Mucosa of descending colon (tissue), 3 donors: ENCODE measurements at regions not wholly inside any gene's neighbourhood (a gene's known extent, or its start where the extent isn't known, plus 50 kb on each side); places are given as distances from the start of the nearest gene placed in this dataset.

Source experiments
- ATAC-seq: fragments of 200-7000 bp; cut with Tn5 transposase; one replicate; pipeline ENCODE4 v1.9.1; 2020; ENCODE audit warnings: mild to moderate bottlenecking, moderate library complexity
- DNase-seq, 3 donors: peaks; one replicate each; pipeline ENCODE4 v3.0.0-alpha.2; 2020
- H3K36me3 ChIP-seq: fragments of 200-600 bp; one replicate; pipeline ENCODE4 v1.8.0; 2021; ENCODE audit warnings: low read depth, mild to moderate bottlenecking
- H3K4me1 ChIP-seq: fragments of 200-600 bp; one replicate; pipeline ENCODE4 v1.8.0; 2021; ENCODE audit warnings: low read depth, mild to moderate bottlenecking
- H3K4me3 ChIP-seq: fragments of 200-600 bp; one replicate; pipeline ENCODE4 v1.8.0; 2021; ENCODE audit warnings: mild to moderate bottlenecking
- H3K9me3 ChIP-seq: fragments of 200-600 bp; one replicate; pipeline ENCODE4 v1.8.0; 2021; ENCODE audit warnings: mild to moderate bottlenecking
- CTCF ChIP-seq: fragments of 200-600 bp; IDR thresholded peaks from one replicate; pipeline ENCODE4 v1.8.0; 2022; ENCODE audit warnings: antibody characterized with exemption, mild to moderate bottlenecking
- intact Hi-C, 2 donors: fragments of 100-400 bp; cut with DNase I in 1 of 2; cut with micrococcal nuclease in 1 of 2; formaldehyde crosslinking; loops; one replicate each; pipeline versions ENCODE4 v1.11.0 to v1.11.1; 2022; cut with DNase I, micrococcal nuclease
- donor health status: DM: no; HTN: no; CAD: no; lungs with moderate emphysema.
- donor health status: DM: no; HTN: no; CAD: no.
- donor health status: DM: no; HTN: yes; CAD: no.

DNA sequence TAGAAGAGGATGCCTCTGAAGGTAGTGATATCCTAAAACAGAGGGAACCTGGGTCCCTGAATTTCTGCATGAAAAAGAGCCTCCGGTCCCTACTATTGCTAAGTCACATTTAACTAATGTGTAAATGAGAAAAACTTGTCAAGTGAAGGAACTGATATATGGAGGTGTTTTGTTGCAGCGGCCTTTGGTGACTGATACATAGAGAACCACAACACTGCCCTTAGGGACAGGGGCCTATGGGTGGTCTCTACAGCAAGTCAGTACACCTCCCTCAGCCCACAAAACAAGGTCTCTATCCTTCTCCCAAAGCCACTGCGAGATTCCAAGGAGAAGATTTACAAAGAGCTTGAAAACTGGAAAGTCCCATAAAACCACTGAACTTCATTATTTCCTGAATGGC lies 275.3 kb downstream of the SOX9 start:
- Histone ChIP-seq H3K9me3 (no peaks in the 10 kb centered on the region), H3K4me1 (no peaks in the 10 kb centered on the region), H3K36me3 (no peaks in the 10 kb centered on the region), H3K4me3 (no peak overlapping the region)
- DNase-seq (no peak), ATAC-seq (no peak)
- intact Hi-C loops: no loop called here
- TF ChIP-seq CTCF: no peak

GRCh38 chr17:72397223-72397667 lies 276.4 kb downstream of the SOX9 start:
- ATAC-seq (no peak), DNase-seq (no peak)
- Histone ChIP-seq H3K4me1 (no peaks in the 10 kb centered on the region), H3K9me3 (no peaks in the 10 kb centered on the region), H3K36me3 (no peaks in the 10 kb centered on the region), H3K4me3 (no peak overlapping the region)
- TF ChIP-seq CTCF: no peak
- intact Hi-C loops: no loop called here

- intact Hi-C loops: no loop called here
- DNase-seq (no peak), ATAC-seq (peak; percentile 36)
- no peaks in the 10 kb centered on the region for H3K4me1 ChIP-seq
- TF ChIP-seq CTCF: no peak
- H3K9me3 ChIP-seq: no peaks in the 10 kb centered on the region
- no peak overlapping the region for H3K4me3 ChIP-seq
- no peaks in the 10 kb centered on the region for H3K36me3 ChIP-seq
Measured at GRCh38 chr17:72397687-72398086, 276.9 kb downstream of the SOX9 start.

GRCh38 chr17:72399023-72399607 lies 278.3 kb downstream of the SOX9 start:
- Histone ChIP-seq H3K36me3 (no peaks in the 10 kb centered on the region), H3K4me1 (peaks cover 3% of the 10 kb centered on the region), H3K9me3 (no peaks in the 10 kb centered on the region), H3K4me3 (no peak overlapping the region)
- ATAC-seq (no peak), DNase-seq (no peak)
- no peak for TF ChIP-seq CTCF
- intact Hi-C loops: no loop called here

- Histone ChIP-seq H3K4me1 (peaks cover 6% of the 10 kb centered on the region), H3K9me3 (no peaks in the 10 kb centered on the region), H3K36me3 (no peaks in the 10 kb centered on the region), H3K4me3 (no peak overlapping the region)
- no peak for TF ChIP-seq CTCF
- intact Hi-C loops: no loop called here
- DNase-seq (no peak), ATAC-seq (no peak)
Measured at GRCh38 chr17:72399608-72400487, 279.0 kb downstream of the SOX9 start.
